Fibroblast of upper back skin (primary cell): ENCODE measurements at regions not wholly inside any gene's neighbourhood (a gene's known extent, or its start where the extent isn't known, plus 50 kb on each side); places are given as distances from the start of the nearest gene placed in this dataset.

Experiments used
- DNase-seq: peaks from one replicate; pipeline ENCODE4 v3.0.0-alpha.2; 2013

DNA sequence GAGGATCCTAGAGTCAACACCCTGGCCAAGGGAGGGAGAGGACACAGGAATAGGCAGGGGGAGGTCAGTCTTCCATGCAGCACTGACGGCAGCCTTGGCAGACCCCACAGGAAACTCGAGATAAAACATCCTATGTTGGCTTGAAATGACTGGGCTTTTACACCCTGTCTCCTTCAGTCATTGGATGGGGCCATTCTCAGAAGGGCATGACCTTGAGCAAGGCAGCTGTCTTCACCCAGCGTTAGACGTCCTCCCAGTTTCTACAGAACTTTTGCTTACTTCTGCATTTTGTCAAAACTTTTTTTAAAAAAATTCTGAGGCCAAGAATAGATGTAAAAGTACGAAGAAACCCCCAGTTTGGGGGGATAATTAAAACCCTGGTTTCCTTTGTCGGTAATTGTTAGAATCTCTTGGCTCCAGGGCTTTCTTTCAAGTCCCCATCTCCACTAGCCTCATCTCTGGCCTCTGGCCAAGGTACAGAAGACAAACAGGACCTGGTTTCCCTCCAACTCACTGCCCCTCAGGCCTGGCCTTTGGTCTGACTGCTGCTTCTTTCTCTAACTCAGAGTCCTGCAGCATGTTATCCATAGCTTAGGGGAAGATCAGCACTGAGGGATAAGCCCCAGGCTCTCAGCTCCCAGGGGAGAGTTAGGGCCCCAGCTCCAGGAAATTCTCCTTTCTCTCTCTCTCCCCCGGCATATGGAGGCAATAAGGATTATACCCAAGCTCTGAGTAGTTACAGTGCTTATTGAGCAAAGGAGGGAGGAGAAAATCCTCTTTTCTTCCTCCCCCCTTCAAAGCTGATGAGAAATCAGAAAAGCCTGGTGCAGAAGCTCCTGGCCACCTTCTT lies 51.6 kb upstream of the KCND3 start:
- DNase-seq, result no peak

DNA sequence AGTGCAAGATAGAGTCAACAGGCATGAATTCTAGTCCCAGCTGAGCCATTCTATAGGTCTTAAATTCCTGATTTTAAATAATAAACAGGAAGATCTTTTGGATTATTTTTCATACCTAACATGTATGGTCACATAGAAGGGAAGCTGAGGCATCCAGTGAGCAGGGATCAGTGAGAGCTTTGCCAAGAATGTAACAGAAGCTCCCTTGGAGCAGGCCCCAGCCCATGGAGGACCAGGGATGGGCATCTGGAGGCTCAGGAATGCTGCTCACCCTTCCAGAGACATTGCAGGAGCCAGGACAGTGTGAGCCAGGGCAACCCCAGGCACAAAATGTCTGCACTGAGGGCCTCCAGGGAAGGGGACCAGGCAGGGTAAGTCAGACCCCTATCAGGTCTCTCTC lies 54.4 kb upstream of the KCND3 start:
- DNase-seq, result no peak

DNA sequence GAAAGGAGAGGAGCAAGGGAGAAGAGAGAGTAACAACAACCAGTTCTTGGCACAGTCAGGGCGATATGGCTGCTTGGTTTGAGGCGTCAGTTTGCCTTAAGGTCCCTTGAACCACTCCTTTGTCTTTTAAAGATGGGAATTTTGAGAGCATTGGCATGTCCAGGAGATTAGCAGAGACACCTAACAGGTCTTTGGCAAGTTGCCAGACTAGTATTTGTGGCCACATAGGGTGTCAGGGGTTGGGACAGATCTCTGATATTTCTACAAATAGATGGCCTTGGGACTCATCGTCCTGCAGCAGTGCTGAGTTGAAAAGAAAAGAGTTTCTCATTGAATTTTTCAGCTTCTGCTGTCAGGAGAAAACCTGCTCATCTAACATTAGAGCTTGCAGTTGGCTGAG lies 55.3 kb upstream of the KCND3 start:
- no peak for DNase-seq

DNA sequence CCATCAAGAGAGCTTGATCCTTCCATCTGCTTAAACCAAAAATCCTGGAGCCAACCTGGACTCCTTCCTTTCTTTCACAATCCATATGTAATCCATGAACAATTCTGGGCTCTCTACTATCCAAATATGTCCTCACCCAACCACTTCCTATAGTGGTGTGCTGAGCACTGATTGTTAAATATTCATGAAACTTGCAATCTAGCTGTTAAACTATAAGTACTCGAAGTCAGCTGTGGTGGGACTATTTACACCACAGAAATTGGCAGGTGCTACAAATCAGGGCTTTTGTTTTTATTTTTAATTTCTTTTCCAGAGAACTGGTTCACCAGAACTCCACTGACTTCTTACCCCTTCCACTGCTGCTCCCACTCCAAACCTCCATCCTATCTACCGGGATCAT lies 57.2 kb upstream of the KCND3 start:
- no peak for DNase-seq

DNA sequence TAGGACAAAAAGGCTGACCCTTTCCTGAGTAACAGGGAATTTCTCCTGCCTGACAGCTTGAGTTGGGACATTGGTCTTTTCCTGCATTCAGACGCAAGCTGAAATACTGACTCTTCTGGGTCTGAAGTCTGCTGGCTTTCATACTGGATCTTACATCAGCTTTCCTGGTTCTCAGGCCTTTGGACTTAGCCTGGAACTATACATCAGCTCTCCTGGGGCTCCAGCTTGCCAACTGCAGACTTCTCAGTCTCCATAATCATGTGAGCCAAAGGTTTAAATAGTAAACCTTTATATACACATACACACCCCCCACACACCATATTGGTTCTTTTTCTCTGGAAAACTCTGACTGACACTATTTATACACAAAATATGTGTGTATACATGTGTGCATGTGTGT lies 59.0 kb upstream of the KCND3 start:
- DNase-seq, result no peak

DNA sequence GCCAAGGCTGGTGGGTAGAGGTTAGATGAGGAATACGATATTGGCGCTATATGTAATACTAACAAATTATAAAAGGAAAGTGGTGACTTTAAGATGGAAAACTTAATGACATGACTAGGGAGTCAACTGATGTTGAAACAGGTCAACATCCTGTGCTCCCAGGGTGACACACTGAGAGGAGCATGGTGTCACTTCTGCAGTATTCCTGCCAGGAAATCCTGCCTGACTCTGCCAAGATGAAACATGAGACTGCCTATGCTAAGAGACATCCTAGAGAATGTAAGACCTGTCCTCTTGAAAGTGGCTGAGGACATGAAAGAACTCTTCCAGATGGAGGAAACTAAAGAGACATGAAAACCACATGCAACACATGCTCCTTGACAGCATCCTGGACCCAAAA lies 65.0 kb upstream of the KCND3 start:
- no peak for DNase-seq

DNA sequence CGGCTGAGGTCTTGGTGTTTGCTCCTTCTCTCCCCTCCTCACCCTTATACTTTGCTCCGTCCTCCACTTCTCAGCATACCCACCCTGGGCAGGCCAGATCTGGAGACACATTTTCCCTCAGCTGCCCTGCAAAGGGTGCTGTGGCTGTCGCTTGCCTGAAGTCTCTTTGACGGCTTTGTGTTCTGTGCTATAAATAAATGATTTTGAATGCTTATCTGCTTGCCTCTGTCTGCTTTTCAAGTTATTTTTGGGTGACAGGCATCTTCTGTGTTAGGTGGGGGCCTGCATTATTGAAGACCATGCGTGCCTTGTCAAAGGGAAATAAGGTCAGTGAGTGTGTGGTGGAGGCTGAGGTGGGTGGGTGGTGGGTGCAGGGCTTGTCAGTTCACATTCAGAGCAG lies 66.9 kb upstream of the KCND3 start:
- no peak for DNase-seq

DNA sequence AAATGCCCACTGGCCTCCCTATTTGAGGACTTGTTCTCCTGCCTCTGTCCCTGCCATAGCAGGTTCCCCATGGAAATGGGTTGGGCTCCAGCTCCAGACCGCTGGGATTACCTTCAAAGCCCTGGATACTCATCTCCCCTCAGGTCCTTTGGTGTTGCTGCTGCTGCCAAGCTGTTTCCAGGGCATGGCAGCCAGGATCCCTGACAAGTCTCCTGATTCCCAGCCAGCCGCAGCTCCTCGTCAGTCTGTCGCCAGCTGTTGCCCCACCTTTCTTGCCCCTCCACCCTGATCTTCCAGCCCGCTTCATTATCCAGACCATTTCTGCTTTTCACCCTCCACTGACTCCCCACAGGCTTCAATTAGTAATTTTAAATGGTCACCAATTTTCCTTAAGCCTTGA lies 68.3 kb upstream of the KCND3 start:
- no peak for DNase-seq

DNA sequence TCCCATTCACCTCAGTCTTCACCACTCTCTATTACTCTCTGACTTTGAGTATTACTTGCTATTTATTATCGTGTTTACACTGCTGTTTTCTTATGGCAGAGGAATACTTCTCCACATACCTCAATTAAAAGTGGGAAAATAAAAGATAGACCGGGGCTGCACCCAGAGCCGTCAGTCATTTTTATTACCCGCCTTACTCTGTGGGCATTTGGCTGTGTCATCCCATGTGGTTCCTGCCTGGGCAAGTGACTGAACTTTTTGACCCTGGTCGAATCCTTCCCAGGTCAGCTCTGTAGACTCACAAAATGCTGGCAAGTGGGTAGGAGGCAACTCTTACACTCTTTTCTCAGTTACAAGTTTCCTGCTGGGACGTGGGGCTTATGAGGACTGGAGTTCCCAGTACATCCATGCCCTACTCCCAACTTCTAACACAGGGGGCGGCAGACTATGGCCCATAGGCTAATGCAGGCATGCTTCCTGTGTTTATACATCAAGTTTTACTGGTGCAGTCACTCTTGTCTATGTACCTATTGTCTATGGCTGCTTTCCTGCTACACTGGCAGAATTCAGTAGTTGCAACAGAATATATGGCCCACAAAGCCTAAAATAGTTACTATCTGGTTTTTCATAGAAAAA lies 69.5 kb upstream of the KCND3 start:
- DNase-seq, result no peak

DNA sequence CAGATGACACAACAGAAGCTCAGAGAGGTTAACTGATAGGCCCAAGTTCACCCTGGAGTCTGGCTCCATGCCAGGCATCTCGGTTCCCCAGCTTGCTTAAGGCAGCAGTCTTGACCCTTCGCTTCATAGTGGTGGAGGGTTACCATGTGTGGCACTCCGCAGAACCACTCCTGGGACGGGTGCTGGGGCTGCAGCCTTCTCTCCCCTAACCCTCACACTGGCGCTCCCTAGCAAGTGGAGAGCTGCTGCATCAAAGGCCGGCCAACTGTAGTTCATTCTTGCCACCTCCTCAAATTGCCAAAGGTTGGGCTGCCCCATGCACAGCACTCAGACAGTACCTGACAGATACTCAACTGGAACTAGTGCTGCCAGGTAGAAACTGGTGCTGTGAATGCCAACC lies 70.2 kb upstream of the KCND3 start:
- DNase-seq, result no peak

DNA sequence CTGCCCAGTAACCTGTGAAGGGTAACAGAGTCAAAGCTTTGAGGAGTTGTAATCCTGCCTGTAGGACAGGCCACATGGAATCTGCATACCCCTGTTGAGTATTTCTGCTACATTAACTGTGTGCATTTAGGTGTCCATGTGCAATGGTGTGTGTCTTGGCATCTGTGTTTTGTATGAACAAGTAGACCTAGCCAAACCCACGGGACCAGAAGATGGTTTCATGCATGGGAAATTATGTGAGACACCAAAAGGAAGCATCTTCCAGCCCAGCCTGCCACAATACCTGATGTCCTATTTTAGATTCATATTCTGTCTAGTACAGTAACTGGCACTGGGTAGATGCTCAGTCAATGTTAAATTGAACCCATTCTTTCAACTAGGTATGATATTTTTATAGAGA lies 70.8 kb upstream of the KCND3 start:
- DNase-seq, result no peak

DNA sequence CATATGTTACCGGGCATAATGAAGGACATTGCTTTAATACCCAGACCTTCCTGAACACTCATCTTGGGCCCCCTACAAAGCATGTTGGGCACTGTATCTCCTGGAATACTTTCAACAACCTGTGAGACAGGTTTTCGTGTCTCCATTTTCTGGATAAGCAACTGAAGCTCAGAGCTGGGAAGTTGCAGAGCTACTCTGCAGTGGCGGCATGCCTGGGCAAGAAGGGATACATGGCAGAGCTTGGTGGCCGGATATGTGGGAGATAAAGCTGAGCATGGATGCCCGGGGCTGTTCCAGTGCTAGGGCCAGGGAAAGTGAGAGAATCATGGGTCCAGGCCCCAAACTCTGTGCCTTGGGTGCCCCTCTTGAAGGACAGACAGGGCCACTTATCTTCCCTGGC lies 71.6 kb upstream of the KCND3 start:
- DNase-seq, result no peak

DNA sequence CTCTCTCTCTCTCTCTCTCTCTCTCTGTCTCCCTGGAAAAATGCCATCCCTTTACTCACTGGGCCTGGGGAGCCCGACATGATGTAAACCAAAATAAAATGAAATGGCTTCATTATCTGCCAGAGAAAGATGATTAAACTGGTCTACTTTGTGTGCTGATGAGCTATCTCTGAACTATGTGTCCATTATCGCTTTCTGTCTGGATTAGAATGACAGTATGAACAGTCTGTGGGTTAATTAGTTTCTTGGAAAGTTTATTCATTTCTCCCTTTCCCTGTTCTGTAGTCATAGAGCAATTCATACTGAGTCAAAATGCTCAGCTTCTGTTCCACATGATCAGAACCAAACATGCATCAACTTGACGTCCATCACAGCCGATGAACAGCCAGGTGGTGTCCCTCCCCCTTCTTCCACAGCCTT lies 72.4 kb upstream of the KCND3 start:
- DNase-seq, result no peak

DNA sequence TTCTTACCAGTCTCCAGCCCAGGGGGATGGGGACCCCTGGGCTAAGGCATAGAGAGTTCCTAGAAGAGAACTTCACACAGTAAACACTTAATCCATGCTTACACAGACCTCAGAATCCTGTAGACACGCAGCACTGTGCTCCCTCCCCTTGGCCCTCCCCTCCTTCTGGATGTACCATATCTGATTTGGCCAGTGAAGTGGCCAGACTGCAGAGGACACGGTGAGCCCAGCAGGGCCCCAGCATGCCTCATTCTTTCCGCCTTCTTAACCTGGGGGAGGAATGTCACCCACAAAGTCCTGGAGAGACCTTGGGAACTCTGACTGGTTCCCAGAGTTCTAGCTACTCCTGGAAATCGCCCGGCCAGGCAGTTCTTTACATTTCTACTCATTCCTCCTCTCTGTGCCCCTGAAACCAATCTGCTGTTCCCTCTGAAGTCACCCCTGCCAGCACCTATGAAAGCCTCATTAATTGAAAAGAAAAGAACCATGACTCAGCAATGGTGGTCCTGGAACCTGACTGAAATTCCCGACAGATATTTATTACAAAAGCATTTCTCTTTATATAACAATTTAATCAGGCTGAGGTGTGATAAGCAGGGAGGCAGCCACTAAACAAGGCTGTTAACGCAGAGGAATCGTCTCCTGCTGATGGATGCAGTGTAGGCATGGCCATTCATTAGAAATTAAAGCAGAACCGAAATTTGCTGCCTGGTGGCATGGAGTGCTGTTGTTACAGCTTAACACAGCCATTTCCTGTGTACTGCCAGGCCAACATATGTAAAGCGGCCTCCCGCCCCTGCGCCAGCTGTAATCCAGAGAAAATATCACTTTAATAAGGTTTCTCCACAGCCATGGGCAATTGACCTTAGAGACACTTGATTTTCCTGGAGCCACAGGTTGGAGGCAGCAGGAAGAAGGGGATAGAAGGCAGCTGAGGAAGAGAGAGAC lies 74.6 kb upstream of the KCND3 start:
- DNase-seq, result no peak

DNA sequence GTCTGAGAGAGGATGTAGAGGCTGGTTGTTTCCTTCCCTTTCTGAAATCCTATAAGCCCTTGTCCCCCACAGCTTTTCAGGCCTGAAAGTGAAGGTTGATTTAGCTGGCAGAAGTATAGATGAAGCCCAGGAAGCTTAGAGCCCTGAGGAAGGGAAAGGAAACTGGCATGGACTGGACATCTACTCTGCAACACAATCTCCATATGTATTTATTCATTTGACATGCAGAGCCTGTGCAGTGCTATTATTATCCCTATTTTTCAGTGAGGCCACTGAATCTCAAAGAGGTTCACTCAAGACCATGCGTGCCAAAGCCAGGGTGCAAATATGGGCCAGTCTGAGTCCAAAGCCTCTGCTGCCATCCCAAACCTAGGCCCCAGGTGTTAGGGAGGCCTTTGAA lies 78.5 kb upstream of the KCND3 start:
- DNase-seq, result no peak

DNA sequence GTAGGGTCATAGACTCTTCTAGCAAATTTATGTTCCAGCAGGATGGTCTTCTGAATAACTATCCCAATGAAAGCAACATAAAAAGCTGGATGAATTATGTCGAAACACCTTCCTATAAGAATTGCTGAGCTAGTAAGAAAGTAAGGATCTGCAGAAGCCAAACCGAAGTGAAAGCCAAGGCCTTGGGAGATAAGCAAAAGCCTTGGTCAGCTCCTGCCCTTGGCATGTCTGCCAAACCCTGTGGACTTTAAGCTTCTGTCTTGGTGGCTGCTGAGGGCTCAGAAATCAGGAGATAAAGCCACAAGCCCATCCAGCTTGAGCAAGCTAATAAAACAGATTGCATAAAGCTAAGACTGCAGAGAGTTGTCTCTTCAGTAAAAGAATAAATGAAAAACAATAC lies 81.2 kb upstream of the KCND3 start:
- no peak for DNase-seq

DNA sequence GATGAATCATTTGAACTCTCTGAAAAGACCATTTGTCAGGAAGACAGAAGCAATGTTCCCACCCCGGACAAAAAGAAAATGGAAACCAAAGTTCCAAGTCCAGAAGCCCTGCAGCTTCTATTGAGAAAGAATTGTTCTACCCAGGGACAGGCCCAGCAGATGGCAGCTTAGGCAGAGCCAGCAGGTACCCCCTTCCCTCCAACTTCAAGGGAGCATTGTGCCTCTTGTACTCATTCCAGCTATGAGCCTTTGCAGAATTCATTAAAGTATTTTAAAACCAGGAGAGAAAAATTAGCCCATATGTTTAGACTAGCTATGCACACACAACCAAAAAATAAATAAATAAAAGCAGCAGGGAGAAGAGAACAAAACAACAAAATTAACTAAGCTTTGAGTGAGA lies 85.2 kb upstream of the KCND3 start:
- DNase-seq, result no peak

DNA sequence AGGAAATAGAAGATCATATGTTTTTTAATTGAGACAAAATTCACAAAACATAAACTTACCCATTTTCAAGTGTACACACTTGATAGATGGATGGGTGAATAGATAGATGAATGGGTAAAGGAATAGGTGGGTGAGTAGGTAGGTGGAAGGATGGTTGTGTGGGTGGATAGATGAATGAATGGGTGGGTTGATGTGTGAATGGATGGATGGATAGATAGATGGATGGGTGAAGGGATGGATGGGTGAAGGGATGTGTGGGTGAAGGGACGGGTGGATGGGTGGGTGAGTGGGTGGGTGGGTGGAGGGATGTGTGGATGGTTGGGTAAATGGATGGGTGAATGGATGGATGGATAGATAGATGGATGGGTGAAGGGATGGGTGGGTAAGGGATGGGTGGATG lies 86.1 kb upstream of the KCND3 start:
- no peak for DNase-seq

DNA sequence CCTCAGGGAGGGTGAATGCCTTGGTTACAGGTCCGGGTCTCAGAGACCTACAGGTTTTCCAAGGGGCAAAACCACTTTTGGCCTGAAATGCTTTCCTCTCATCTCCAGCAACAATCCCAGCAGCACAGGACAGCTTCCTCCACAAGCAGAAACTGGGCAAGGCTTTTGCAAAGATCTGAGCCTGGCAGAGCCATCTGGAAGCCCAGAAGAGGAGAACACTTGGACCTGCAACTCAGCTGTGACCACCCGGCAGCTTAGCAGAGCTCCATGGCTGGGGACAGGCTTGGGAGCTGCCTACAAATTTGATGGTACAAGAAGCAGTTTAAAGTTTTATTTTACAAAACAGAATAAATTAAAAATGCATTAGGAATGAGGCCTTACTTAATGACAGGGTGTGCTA lies 90.0 kb upstream of the KCND3 start:
- no peak for DNase-seq

DNA sequence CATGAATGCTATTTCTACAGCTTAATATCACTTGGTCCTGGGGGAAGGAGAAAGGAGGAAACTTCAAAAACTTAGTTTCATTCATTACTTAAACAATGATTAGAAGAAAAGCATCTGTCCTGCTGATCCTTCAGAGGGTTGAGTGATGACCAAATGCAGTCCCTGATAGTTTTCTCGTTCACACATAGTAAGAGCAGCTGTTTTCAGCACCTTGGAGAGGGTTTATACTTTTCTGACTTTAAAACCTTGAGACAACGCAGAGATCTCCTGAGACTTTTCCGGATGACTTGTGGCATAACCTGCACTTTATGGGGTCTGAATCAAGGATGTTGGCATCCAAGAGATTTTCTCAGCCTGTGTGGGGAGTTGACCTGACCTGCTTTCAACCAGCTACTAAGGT lies 94.0 kb upstream of the KCND3 start:
- DNase-seq, result peak; percentile 3

DNA sequence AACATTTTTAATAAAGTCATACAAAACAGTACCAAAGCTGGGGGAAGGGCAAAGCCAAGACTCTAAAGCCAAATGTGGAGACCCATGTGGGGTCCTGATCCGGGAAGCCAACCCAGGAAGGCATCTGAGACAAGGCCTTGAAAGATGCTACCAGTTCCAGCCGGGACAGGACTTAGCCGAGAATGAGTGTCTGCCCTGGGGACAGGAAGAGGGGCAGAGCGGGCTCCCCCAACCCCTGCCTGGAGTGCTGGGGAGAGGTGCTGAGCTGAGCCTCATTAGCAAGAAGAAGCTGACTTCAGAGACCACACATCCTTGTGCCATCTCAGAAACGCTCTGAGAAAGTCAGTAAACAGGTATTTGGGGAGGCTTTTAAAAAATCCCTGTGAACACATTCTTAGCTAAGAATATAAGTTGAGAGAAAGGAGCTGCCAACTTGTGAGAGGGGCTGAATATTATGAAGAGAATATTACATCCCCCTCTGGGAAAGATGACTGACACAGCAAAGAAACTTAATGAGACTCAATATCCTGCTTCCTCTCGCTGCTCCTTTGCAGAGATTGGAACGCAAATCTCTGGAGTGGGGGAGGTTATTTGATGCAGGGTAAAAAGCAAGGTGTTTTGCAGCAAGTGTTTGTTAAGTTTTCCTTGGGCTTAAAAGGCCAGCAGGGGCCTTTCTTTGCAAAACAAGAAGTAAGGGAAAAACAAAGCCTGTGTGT lies 103.3 kb upstream of the KCND3 start:
- DNase-seq, result no peak

DNA sequence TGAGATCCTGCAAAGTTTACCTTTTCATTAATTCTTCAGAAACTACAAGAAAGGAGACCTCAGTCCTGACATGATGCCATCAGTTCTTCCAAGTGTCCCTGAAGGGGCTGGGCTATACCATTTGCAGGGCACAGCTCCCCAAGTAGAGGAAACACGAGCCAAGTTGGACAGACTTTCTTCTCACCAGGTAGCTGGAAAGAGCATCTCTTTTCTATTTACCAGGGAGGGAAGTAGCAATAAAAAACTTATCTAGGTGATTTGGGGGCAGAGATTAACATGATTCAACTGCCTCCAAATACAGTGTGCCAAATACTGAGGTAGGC lies 103.9 kb upstream of the KCND3 start:
- DNase-seq, result no peak

DNA sequence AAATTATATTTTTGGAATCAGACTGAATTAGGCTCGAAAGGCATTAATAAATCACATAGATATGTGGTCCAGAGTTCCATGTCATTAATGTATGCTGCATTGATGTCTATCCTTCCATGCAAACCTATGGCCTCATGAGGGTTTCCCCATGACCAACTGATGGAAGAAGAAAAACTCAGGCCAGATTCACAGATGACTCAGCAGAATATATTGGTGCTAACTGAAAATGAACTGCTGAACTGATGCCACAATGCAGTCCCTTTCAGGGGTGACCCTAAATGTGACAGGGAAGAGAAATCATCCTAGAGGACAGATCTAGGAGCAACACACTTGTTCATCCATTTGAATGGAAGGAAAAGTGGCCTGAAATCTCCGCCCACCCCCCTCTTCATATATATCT lies 110.5 kb upstream of the KCND3 start:
- no peak for DNase-seq
